ENCODE measurements at regions not wholly inside any gene's neighbourhood (a gene's known extent, or its start where the extent isn't known, plus 50 kb on each side); places are given as distances from the start of the nearest gene placed in this dataset.

GRCh38 chr6:84897988-84898594, 133.7 kb upstream of the TBX18 start:
- TF ChIP-seq CTCF (IDR thresholded peaks at IDR 0.05; ENCODE audit: insufficient read depth, low read length, poor library complexity, severe bottlenecking) (no peak), EZH2phosphoT487 (conservative IDR thresholded peaks at IDR 0.05; ENCODE audit: low read length) (no peak)
